HG02852 (cell line): ENCODE measurements at regions not wholly inside any gene's neighbourhood (a gene's known extent, or its start where the extent isn't known, plus 50 kb on each side); places are given as distances from the start of the nearest gene placed in this dataset.

Experiments
- ATAC-seq: cut with Tn5 transposase; IDR thresholded peaks from one replicate; pipeline ENCODE4 v1.9.1; 2021; ENCODE audit warnings: mild to moderate bottlenecking, moderate library complexity; ENCODE audit not compliant: unreplicated experiment

GRCh38 chr7:18401757-18402156 is 93.8 kb upstream of the HDAC9 start:
- ATAC-seq, result no peak

- no peak for ATAC-seq
These were observed 92.9 kb upstream of the HDAC9 start for GRCh38 chr7:18402488-18403183.

- ATAC-seq, result no peak
These were observed 89.8 kb upstream of the HDAC9 start for GRCh38 chr7:18405726-18406125.

GRCh38 chr7:18407385-18407784 is 88.2 kb upstream of the HDAC9 start:
- ATAC-seq, result no peak

GRCh38 chr7:18408461-18408860 is 87.1 kb upstream of the HDAC9 start:
- ATAC-seq, result no peak

GRCh38 chr7:18408868-18409267 is 86.7 kb upstream of the HDAC9 start:
- ATAC-seq, result no peak

- no peak for ATAC-seq
These were observed 82.1 kb upstream of the HDAC9 start for GRCh38 chr7:18413447-18413846.

- ATAC-seq, result no peak
These were observed 80.7 kb upstream of the HDAC9 start for GRCh38 chr7:18414885-18415284.

GRCh38 chr7:18416988-18417387 is 78.6 kb upstream of the HDAC9 start:
- ATAC-seq, result no peak

GRCh38 chr7:18419456-18419855 is 76.1 kb upstream of the HDAC9 start:
- ATAC-seq, result no peak

GRCh38 chr7:18420108-18420507 is 75.4 kb upstream of the HDAC9 start:
- ATAC-seq, result no peak

- ATAC-seq, result no peak
These were observed 74.8 kb upstream of the HDAC9 start for GRCh38 chr7:18420748-18421147.

GRCh38 chr7:18421297-18422002 is 74.1 kb upstream of the HDAC9 start:
- no peak for ATAC-seq

GRCh38 chr7:18425227-18425626 is 70.3 kb upstream of the HDAC9 start:
- ATAC-seq, result no peak

GRCh38 chr7:18425838-18426445 is 69.6 kb upstream of the HDAC9 start:
- no peak for ATAC-seq

GRCh38 chr7:18426564-18427226 is 68.9 kb upstream of the HDAC9 start:
- ATAC-seq, result no peak

DNA sequence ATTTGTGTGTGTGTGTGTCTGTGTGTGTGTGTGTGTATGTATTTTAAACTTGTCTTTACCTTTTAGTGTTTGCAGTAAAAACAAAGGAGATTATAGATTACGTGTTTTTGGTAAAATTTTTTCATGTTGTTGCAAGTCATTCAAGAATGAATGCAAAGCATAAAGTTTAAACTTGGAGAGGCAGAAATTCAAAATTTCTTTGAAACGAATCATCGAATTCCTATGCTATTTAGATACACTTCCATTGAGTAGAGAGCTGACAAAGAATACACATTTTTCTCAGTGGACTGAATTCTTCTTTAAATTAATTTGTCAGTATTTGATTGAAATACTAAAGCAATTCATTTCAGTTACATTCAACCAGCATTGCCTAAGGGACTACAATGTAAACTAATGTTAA is 66.0 kb upstream of the HDAC9 start:
- no peak for ATAC-seq

GRCh38 chr7:18430810-18431209 is 64.7 kb upstream of the HDAC9 start:
- ATAC-seq, result no peak

DNA sequence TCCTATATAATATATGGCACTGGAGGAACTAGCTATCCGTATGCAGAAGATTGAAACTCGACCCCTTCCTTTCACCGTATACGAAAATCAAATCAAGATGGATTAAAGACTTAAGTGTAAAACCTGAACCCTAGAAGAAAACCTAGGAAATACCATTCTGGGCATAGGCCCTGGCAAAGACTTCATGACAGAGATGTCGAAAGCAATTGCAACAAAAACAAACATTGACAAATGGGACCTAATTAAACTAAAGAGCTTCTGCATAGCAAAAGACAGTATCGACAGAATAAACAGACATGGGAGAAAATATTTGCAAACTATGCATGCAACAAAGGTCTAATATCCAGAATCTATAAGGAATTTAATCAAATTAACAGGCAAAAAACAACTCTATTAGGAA is 61.4 kb upstream of the HDAC9 start:
- no peak for ATAC-seq

GRCh38 chr7:18437101-18437500 is 58.4 kb upstream of the HDAC9 start:
- no peak for ATAC-seq

DNA sequence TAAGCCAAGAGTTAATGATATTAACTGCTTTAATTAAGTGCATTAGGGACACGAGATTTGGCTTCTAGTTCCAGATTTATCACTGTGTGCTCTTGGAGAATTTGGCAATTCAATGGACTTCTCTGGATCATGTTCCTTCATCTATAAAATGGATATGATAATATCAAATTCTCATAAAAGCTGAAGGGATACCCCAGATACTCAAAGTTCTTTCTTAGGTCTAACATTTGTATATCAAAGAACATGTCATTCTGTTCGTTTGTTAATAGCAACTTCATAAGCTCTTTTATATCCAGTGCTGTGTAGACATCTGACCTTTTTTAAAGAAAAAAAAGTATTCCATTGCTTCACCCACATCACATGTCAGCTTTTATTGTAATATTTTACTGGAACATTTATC is 54.6 kb upstream of the HDAC9 start:
- no peak for ATAC-seq

DNA sequence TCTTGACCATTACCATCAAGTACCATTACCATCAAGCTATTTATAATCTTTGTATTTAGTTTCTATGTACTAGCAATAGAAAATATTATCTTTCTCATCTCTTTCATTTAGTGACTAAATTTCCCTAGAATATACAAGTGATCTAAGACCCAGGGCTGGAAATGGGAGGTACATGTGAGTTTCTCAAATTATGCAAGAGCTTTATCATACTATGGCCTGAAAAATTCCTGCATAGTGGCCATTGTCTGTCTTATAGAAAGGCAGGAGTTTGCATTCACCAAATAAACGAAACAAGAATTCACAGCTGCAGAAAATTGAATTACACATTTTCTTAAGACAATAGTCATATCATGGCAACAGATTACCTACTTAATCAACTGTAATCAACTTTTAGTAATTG is 50.7 kb upstream of the HDAC9 start:
- no peak for ATAC-seq
